ENCODE measurements at regions not wholly inside any gene's neighbourhood (a gene's known extent, or its start where the extent isn't known, plus 50 kb on each side); places are given as distances from the start of the nearest gene placed in this dataset.
"Not testable (repeated sequence)": the region's sequence is repeated elsewhere in the genome, so short reads cannot be mapped to it uniquely, and the experiment has no call there.

- no peak for DNase-seq (ENCODE audit: low spot score)
Measured at GRCh38 chr9:30522061-30522460, 1862.4 kb upstream of the ACO1 start.

- no peak for DNase-seq (ENCODE audit: low spot score)
Measured at GRCh38 chr9:30522486-30522885, 1862.0 kb upstream of the ACO1 start.

- no peak for DNase-seq (ENCODE audit: low spot score)
Measured at GRCh38 chr9:30524311-30524710, 1860.1 kb upstream of the ACO1 start.

GRCh38 chr9:30534455-30534854, 1850.0 kb upstream of the ACO1 start:
- no peak for DNase-seq (ENCODE audit: low spot score)

GRCh38 chr9:30534896-30535295, 1849.5 kb upstream of the ACO1 start:
- DNase-seq (ENCODE audit: low spot score): no peak

GRCh38 chr9:30536494-30536893, 1847.9 kb upstream of the ACO1 start:
- no peak for DNase-seq (ENCODE audit: low spot score)

- not testable (repeated sequence) for DNase-seq (ENCODE audit: low spot score)
Measured at GRCh38 chr9:30539696-30540095, 1844.7 kb upstream of the ACO1 start.

DNA sequence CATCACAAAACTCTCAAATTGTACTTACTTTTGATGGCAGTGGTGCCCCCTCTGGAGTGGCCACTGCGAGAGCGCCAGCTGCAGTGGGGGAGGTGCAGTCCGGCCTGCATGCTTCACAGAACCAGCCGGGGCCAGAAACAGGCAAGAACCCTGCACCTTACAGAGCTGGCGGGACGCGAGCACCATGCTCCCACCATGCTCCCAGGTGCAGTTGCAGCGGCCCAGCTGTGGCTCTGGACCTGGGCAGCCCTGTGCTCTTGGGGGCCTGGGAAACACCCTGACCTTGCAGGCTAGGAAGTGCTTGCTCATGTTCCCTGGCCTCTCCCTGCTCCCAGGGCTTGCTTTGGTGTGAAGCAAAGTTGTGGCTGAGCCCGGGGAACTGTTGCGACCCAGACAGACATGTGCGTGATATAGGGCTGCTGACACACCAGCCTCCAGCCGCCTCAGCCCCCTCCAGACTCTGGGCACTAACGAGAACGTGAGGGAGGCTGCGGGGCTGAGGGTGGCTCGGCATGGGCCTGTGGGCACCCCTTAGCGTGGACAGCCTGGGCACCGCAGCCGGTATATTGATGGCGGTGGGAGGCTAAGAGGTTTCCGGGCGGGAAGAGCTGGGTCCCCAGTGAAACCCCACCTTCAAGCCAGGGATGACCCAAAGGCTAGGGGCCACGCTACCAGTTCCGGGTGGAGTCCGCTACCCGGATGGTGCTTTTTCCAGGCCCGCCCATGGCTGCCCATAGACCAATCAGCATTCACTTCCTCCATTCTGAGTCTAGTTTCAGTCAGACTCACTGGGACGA, 1809.9 kb upstream of the ACO1 start:
- no peak for DNase-seq (ENCODE audit: low spot score)

GRCh38 chr9:30575218-30575617, 1809.2 kb upstream of the ACO1 start:
- DNase-seq (ENCODE audit: low spot score): no peak

DNA sequence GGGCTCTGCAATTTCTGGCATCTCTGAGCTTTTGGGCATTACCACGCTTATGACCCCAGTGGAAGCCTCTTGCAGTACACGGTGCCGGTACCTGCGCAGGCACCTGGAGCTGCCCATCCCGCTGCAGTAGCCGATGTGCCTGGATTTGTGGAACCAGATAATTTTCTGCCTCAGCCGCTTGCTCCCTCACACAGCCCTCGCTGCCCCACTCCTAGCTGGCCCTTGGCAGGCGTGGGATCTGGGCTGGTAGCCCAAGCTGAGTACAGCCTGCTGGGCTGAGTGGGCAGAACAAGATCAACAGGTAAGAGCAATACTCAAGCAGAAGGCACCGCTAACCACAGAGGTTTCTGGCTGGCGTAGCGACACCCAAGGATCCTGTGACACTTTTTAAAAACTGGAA, 1808.8 kb upstream of the ACO1 start:
- DNase-seq (ENCODE audit: low spot score): no peak

DNA sequence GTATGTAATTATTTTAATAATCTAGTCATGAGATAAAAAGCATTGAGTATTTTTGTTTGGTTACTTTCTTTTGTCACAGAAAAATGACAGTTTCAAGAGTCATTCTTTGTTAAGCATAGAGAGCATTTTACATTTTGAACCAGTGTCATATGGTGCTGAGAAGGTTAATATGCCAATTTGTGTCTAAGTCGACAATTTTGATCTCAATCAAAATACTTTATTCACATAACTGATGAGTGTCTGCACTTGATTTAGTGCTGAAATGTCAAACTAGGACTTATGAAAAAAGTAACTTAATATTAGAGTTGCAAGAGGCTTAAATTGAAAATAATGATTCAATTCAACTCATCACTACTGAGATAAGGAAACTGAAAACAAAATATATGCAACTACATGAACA, 1804.6 kb upstream of the ACO1 start:
- no peak for DNase-seq (ENCODE audit: low spot score)

- no peak for DNase-seq (ENCODE audit: low spot score)
Measured at GRCh38 chr9:30582240-30582639, 1802.2 kb upstream of the ACO1 start.

DNA sequence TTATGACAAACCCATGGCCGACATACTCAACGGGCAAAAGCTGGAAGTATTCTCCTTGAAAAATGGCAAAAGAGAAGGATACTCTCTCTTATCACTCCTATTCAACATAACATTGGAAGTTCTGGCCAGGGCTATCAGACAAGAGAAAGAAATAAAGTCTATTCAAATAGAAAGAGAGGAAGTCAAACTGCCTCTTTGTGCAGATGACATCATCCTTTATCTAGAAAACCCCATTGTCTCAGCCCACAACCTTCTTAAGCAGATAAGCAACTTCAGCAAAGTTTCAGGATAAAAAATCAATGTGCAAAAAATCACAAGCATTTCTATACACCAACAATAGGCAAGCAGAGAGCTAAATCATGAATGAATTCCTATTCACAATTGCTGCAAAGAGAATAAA, 1799.9 kb upstream of the ACO1 start:
- no peak for DNase-seq (ENCODE audit: low spot score)

DNA sequence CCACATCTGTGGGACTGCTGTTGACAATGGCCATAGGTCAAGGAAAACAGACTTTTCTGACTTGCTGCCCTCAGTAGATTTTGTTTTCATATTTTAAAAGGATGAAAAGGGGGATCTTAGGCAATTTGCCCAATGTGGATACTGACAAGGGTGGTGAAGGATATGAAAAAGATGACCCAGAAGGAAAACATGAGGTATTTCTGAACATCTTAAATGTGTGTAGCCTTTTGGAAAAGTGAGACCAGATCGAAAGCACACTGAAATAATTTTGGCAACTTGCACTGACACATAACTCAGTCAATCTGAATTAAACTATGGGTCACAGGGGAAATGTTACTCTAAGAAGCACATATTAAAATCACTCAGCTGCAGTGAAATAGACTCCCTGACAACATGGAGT, 1793.0 kb upstream of the ACO1 start:
- no peak for DNase-seq (ENCODE audit: low spot score)

GRCh38 chr9:30597608-30598007, 1786.8 kb upstream of the ACO1 start:
- no peak for DNase-seq (ENCODE audit: low spot score)

DNA sequence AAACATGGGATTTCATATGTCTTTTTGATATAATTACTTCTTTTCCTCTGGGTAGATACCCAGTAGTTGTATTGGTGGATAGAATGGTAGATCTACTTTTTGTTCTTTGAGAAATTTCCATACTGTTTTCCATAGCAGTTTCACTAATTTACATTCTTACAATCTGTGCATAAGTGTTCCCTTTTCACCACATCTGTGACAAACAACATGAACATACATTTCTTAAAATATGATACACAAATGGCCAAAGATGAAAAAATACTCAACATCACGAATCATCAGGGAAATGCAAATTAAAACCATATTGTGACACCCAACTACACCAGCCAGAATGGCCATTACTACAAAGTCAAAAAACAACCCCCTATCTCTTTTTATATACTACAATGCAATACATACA, 1778.5 kb upstream of the ACO1 start:
- no peak for DNase-seq (ENCODE audit: low spot score)

DNA sequence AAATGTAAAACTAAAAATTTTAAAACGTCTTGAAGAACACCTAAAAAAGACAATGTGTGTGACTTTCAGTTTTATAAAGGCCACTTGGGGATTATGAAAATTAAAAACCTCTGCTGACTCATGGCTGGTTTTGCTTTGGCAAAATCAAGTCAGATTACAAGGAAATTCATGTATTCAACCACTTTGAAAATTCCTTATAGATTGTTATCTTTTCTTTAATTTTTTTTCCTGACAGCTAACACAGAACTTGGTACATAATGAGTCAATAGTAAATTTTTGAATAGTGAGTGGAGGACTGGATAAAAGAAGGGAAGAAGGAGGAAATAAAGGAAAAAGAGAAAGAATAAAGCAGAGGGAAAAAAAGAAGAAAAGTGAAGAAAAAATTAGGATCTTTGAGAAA, 1774.7 kb upstream of the ACO1 start:
- no peak for DNase-seq (ENCODE audit: low spot score)

GRCh38 chr9:30616782-30617181, 1767.7 kb upstream of the ACO1 start:
- DNase-seq (ENCODE audit: low spot score): not testable (repeated sequence)

- no peak for DNase-seq (ENCODE audit: low spot score)
Measured at GRCh38 chr9:30622561-30622960, 1761.9 kb upstream of the ACO1 start.

DNA sequence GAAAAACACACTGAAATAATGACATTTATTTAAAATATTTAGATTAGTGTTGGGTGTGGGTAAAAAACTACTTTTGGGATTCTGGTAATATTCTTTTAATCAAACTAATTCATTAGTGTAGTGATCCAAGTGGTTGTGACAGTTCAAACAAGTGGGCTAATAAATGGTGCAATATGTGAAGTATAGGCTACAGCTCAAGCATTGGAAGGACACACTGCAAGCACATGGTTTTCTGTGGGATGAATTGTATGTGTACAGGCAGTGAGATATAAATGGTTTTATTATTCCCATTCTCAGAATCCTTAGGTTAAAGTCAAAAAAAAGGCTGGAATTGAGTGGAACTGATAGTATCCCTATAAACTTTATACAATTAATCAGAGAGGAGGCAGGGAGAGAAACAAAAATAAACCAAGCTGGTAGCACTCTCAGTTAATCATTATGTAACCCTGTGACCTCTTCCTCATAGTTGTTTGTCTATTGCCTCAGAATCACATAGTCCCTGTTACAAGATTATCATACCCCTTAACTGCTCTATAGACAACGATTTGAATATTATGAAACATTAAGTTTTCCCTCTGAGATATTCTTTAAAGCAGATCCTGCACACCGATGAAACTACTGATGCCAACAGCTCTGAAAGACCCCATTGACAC, 1755.4 kb upstream of the ACO1 start:
- DNase-seq (ENCODE audit: low spot score): no peak

- DNase-seq (ENCODE audit: low spot score): no peak
Measured at GRCh38 chr9:30630459-30630858, 1754.0 kb upstream of the ACO1 start.

DNA sequence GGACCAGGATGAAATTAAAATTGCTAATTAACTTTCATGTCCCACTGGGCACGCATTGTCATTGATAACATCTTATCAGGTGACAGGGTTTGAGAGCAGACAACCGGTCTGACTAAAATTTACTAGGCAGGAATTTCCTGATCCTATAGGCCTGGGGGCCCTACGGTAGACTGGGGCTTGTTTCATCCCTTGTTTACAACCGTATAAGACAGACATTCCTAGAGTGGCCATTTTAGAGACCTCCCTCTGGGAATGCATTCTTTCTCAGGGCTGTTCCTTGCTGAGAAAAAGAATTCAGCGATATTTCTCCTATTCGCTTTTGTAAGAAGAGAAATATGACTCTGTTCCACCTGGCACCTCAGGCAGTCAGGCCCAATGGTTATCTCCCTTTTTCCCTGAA, 1737.8 kb upstream of the ACO1 start:
- not testable (repeated sequence) for DNase-seq (ENCODE audit: low spot score)

- no peak for DNase-seq (ENCODE audit: low spot score)
Measured at GRCh38 chr9:30661925-30662324, 1722.5 kb upstream of the ACO1 start.

Data from left forelimb (tissue), 1 donor.